Smooth muscle cell (in vitro differentiated cells): ENCODE measurements at regions not wholly inside any gene's neighbourhood (a gene's known extent, or its start where the extent isn't known, plus 50 kb on each side); places are given as distances from the start of the nearest gene placed in this dataset.

Source experiments
- DNase-seq: peaks from one replicate; lab custom pipeline; 2025; ENCODE audit not compliant: unreplicated experiment; lab: John Stamatoyannopoulos, UW
- H2AFZ ChIP-seq: fragments of 200-600 bp; sonication (generic); 2 replicates; pipeline ENCODE4 v1.6.0; 2016; ENCODE audit warnings: antibody characterized with exemption, low read depth, mild to moderate bottlenecking
- H3F3A ChIP-seq: fragments of 200-600 bp; sonication (generic); 2 replicates; pipeline ENCODE4 v1.6.0; 2017; ENCODE audit warnings: antibody characterized with exemption, low read depth
- H3K27ac ChIP-seq: fragments of 200-600 bp; sonication (generic); 2 replicates; pipeline ENCODE4 v1.5.1; 2016; ENCODE audit warnings: low read depth, mild to moderate bottlenecking
- H3K27me3 ChIP-seq: fragments of 200-600 bp; sonication (generic); 2 replicates; pipeline ENCODE4 v1.6.1; 2016; ENCODE audit warnings: low read depth, mild to moderate bottlenecking
- H3K36me3 ChIP-seq: fragments of 200-600 bp; sonication (generic); 2 replicates; pipeline ENCODE4 v1.5.1; 2016; ENCODE audit warnings: low read depth
- H3K4me1 ChIP-seq: fragments of 200-600 bp; sonication (generic); 2 replicates; pipeline ENCODE4 v1.5.1; 2016; ENCODE audit warnings: low read depth
- H3K4me2 ChIP-seq: fragments of 200-600 bp; sonication (generic); 2 replicates; pipeline ENCODE4 v1.6.0; 2016; ENCODE audit warnings: mild to moderate bottlenecking
- H3K4me3 ChIP-seq: fragments of 200-600 bp; sonication (generic); 2 replicates; pipeline ENCODE4 v1.5.1; 2016; ENCODE audit warnings: mild to moderate bottlenecking
- H3K79me2 ChIP-seq: fragments of 200-600 bp; sonication (generic); 2 replicates; pipeline ENCODE4 v1.6.0; 2016; ENCODE audit warnings: low read depth, mild to moderate bottlenecking
- H3K9ac ChIP-seq: fragments of 200-600 bp; sonication (generic); 2 replicates; pipeline ENCODE4 v1.6.0; 2016; ENCODE audit warnings: low read depth
- H3K9me3 ChIP-seq: fragments of 200-600 bp; sonication (generic); replicated peaks from 2 replicates; pipeline ENCODE4 v1.5.1; 2016; ENCODE audit warnings: low read depth
- H4K20me1 ChIP-seq: fragments of 200-600 bp; sonication (generic); 2 replicates; pipeline ENCODE4 v1.6.0; 2016; ENCODE audit warnings: low read depth
- WGBS: methylation state at CpG from one replicate; pipeline ENCODE4 v1.1.7; 2016; ENCODE audit warnings: low lambda C conversion rate; 5-methylcytosine and 5-hydroxymethylcytosine counted together
- TF ChIP-seq, protein P1 (sequence below): fragments of 200-600 bp; sonication (generic); IDR thresholded peaks from 2 replicates; pipeline ENCODE4 v1.5.1; 2017; ENCODE audit warnings: borderline replicate concordance, mild to moderate bottlenecking, antibody characterized with exemption; ENCODE audit not compliant: insufficient read depth, poor library complexity, severe bottlenecking

DNA sequence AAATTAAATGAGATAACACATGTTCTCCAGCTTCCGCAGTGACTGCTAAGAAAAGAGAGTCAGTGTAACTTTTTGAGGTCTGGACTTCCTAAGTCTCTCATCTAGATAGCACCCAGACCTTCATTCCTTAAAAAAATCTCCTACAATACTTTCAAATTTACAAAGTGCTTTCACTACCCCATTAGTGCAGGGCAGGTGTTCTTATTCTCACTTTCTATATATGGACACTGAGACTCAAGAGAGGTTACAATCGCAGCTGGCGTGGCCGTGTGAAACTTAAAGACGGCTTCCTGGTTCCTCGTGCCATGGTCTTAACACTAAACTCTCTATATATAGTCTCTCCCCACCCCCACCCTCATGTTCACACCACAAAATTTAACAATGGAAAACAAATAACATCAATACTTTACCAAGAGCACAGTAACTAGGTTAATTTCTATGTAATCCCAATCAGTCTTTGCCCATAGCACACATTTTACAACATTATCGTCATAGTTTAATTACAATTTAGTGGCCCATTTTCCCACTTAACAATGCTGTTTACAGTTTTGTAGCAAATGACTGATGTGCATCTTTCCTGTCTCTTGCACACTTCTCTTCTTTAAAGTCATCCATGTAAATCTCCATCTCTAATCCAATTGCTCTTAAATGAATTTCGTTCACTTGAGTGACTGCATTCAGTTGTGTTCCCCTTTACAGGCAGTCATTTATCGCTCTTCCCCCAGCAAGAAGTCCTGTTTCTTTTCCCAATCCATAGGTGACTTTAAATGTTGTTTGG is 78.8 kb upstream of the ARID1B start:
- WGBS: 92% methylated on average over 9 of the region's 9 CpGs
- TF ChIP-seq, protein P1, sequence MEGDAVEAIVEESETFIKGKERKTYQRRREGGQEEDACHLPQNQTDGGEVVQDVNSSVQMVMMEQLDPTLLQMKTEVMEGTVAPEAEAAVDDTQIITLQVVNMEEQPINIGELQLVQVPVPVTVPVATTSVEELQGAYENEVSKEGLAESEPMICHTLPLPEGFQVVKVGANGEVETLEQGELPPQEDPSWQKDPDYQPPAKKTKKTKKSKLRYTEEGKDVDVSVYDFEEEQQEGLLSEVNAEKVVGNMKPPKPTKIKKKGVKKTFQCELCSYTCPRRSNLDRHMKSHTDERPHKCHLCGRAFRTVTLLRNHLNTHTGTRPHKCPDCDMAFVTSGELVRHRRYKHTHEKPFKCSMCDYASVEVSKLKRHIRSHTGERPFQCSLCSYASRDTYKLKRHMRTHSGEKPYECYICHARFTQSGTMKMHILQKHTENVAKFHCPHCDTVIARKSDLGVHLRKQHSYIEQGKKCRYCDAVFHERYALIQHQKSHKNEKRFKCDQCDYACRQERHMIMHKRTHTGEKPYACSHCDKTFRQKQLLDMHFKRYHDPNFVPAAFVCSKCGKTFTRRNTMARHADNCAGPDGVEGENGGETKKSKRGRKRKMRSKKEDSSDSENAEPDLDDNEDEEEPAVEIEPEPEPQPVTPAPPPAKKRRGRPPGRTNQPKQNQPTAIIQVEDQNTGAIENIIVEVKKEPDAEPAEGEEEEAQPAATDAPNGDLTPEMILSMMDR: no peak
- H3K4me2 ChIP-seq: no peak overlapping the region

GRCh38 chr6:156697225-156697830 is 79.8 kb upstream of the ARID1B start:
- H3K27ac ChIP-seq: no peak overlapping the region
- no peak overlapping the region for H2AFZ ChIP-seq
- TF ChIP-seq, protein P1: no peak
- no peaks in the 10 kb centered on the region for H3K36me3 ChIP-seq
- no peaks in the 10 kb centered on the region for H3K79me2 ChIP-seq
- peaks cover 13% of the 10 kb centered on the region for H3K4me1 ChIP-seq
- H3K4me2 ChIP-seq: no peak overlapping the region
- 88% methylated on average over 5 of the region's 5 CpGs for WGBS
- H3K27me3 ChIP-seq: no peaks in the 10 kb centered on the region
- peaks cover 4% of the 10 kb centered on the region for H3F3A ChIP-seq
- no peak overlapping the region for H3K9ac ChIP-seq
- no peak for DNase-seq
- H3K9me3 ChIP-seq: no peaks in the 10 kb centered on the region
- H3K4me3 ChIP-seq: no peak overlapping the region
- no peaks in the 10 kb centered on the region for H4K20me1 ChIP-seq

More for the DNA sequence above, 78.8 kb upstream of the ARID1B start:
- Histone ChIP-seq H2AFZ (no peak overlapping the region), H3K4me3 (no peak overlapping the region), H3K9ac (no peak overlapping the region), H3K9me3 (no peaks in the 10 kb centered on the region), H4K20me1 (no peaks in the 10 kb centered on the region), H3K36me3 (no peaks in the 10 kb centered on the region), H3K27ac (no peak overlapping the region), H3K4me1 (peaks cover 13% of the 10 kb centered on the region), H3K79me2 (no peaks in the 10 kb centered on the region), H3F3A (peaks cover 4% of the 10 kb centered on the region), H3K27me3 (no peaks in the 10 kb centered on the region)
- DNase-seq: no peak

- TF ChIP-seq, protein P1: no peak
- H3K4me2 ChIP-seq: no peak overlapping the region
- H3K79me2 ChIP-seq: no peaks in the 10 kb centered on the region
- H3K4me1 ChIP-seq: peaks cover 13% of the 10 kb centered on the region
- WGBS: 89% methylated on average over 6 of the region's 6 CpGs
- no peak for DNase-seq
- H3K36me3 ChIP-seq: no peaks in the 10 kb centered on the region
- no peak overlapping the region for H3K27ac ChIP-seq
- H3K9ac ChIP-seq: no peak overlapping the region
- peaks cover 4% of the 10 kb centered on the region for H3F3A ChIP-seq
- no peak overlapping the region for H2AFZ ChIP-seq
- no peak overlapping the region for H3K4me3 ChIP-seq
- H3K9me3 ChIP-seq: no peaks in the 10 kb centered on the region
- H3K27me3 ChIP-seq: no peaks in the 10 kb centered on the region
- H4K20me1 ChIP-seq: no peaks in the 10 kb centered on the region
Observed at GRCh38 chr6:156695742-156696141, 81.4 kb upstream of the ARID1B start.
